GM23338 (cell line): ENCODE measurements at regions not wholly inside any gene's neighbourhood (a gene's known extent, or its start where the extent isn't known, plus 50 kb on each side); places are given as distances from the start of the nearest gene placed in this dataset.

Experiments used
- CREB1 ChIP-seq: fragments of 250-450 bp; sonication (Bioruptor Pico); IDR thresholded peaks from 2 replicates; pipeline ENCODE4 v1.5.0; 2020; ENCODE audit warnings: low read depth, mild to moderate bottlenecking, moderate library complexity
- CTCF ChIP-seq, 2 experiments: fragments of 200-600 bp in 1 of 2; sonication (generic) in 1 of 2; conservative IDR thresholded peaks; 2 replicates each; pipeline versions ENCODE4 v1.5.1 to v1.6.1; 2016 to 2017; ENCODE audit warnings: antibody characterized with exemption in 2 of 2, low read depth in 2 of 2, mild to moderate bottlenecking in 2 of 2, moderate library complexity in 1 of 2
- EZH2 ChIP-seq: fragments of 200-600 bp; sonication (generic); IDR thresholded peaks from one replicate; pipeline ENCODE4 v1.8.0; 2017; ENCODE audit warnings: antibody characterized with exemption, mild to moderate bottlenecking, low read depth; ENCODE audit not compliant: unreplicated experiment
- EZH2phosphoT487 ChIP-seq: fragments of 200-600 bp; sonication (generic); IDR thresholded peaks from one replicate; pipeline ENCODE4 v1.8.1; 2018; ENCODE audit warnings: antibody characterized with exemption; ENCODE audit not compliant: unreplicated experiment
- JUNB ChIP-seq: IDR thresholded peaks from one replicate; pipeline ENCODE4 v1.6.1; 2016; ENCODE audit warnings: antibody characterized with exemption; ENCODE audit not compliant: unreplicated experiment
- POLR2AphosphoS5 ChIP-seq: IDR thresholded peaks from 2 replicates; pipeline ENCODE4 v1.6.1; 2016; ENCODE audit warnings: antibody characterized with exemption, low read depth
- REST ChIP-seq: IDR thresholded peaks from one replicate; pipeline ENCODE4 v1.6.1; 2018; ENCODE audit warnings: antibody characterized with exemption; ENCODE audit not compliant: unreplicated experiment
- ZNF331 ChIP-seq: fragments of 250-450 bp; sonication (Bioruptor Pico); IDR thresholded peaks from 2 replicates; pipeline ENCODE4 v1.5.0; 2020; ENCODE audit warnings: low read depth, mild to moderate bottlenecking, moderate library complexity

GRCh38 chr16:85372627-85373372 is 240.3 kb upstream of the GSE1 start:
- no peak for TF ChIP-seq CTCF (conservative IDR thresholded peaks at IDR 0.05; ENCODE audit: low read depth in 2 of 2)
- no peak for TF ChIP-seq REST
- no peak for TF ChIP-seq ZNF331 (CRISPR knock-in tag)
- no peak for TF ChIP-seq EZH2
- no peak for TF ChIP-seq EZH2phosphoT487
- no peak for TF ChIP-seq POLR2AphosphoS5
- no peak for TF ChIP-seq JUNB
- no peak for TF ChIP-seq CREB1 (CRISPR knock-in tag)
